GM12864 (cell line): ENCODE measurements at regions not wholly inside any gene's neighbourhood (a gene's known extent, or its start where the extent isn't known, plus 50 kb on each side); places are given as distances from the start of the nearest gene placed in this dataset.
"Not testable (repeated sequence)": the region's sequence is repeated elsewhere in the genome, so short reads cannot be mapped to it uniquely, and the experiment has no call there.

ENCODE experiments used
- DNase-seq: peaks from one replicate; pipeline ENCODE4 v3.0.0-alpha.2; 2011; ENCODE audit warnings: low read depth
- H3K4me3 ChIP-seq: 2 replicates; pipeline ENCODE4 v1.5.1; 2011; ENCODE audit warnings: mild to moderate bottlenecking, low read depth, low read length, control low read depth
- TF ChIP-seq, protein P1 (sequence below): IDR thresholded peaks from 2 replicates; pipeline ENCODE4 v1.5.1; 2011; ENCODE audit warnings: low read depth, mild to moderate bottlenecking, moderate library complexity, low read length, control low read depth, inconsistent platforms; ENCODE audit errors: missing control alignments

- TF ChIP-seq, protein P1, sequence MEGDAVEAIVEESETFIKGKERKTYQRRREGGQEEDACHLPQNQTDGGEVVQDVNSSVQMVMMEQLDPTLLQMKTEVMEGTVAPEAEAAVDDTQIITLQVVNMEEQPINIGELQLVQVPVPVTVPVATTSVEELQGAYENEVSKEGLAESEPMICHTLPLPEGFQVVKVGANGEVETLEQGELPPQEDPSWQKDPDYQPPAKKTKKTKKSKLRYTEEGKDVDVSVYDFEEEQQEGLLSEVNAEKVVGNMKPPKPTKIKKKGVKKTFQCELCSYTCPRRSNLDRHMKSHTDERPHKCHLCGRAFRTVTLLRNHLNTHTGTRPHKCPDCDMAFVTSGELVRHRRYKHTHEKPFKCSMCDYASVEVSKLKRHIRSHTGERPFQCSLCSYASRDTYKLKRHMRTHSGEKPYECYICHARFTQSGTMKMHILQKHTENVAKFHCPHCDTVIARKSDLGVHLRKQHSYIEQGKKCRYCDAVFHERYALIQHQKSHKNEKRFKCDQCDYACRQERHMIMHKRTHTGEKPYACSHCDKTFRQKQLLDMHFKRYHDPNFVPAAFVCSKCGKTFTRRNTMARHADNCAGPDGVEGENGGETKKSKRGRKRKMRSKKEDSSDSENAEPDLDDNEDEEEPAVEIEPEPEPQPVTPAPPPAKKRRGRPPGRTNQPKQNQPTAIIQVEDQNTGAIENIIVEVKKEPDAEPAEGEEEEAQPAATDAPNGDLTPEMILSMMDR: peak; percentile 22
- no peak for DNase-seq
- H3K4me3 ChIP-seq: no peak overlapping the region
Measured at GRCh38 chr18:59067873-59068272, 71.8 kb upstream of the SEC11C start.

DNA sequence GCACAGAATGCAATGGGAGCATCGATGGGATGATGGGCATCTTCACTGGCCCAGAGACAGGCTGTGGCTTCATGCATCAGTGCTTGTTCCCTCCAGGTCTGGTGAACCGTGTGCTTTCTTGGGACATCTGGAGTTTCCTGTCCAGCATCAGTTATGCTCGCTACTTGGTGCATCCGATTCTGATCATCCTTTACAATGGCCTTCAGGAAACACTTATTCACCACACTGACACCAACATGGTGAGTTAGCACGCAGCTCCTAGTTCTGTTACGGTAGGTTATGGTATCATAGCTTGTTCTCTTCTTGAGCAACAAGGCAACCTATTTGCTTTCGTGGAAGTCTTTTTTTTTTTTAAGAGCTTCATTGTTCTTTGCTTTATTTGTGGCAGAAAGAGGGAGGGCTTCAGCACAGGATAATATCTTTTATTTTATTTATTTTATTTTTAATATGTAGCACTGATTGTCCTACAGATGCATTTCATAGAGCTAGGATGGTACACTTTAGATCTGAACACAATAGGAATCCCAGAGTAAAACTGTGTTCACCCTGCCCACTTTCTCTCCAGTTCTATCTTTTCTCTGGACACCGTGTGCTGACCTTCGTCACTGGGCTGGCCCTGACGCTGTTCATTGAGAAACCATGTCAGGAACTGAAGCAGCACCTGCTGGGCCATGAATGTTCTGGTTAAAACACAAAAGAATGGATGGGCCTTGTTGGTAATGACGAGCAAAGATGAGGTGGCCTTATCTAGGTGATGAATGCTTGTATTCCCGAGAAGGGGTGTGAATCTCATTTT, 71.2 kb upstream of the SEC11C start:
- TF ChIP-seq, protein P1: no peak
- DNase-seq: no peak

DNA sequence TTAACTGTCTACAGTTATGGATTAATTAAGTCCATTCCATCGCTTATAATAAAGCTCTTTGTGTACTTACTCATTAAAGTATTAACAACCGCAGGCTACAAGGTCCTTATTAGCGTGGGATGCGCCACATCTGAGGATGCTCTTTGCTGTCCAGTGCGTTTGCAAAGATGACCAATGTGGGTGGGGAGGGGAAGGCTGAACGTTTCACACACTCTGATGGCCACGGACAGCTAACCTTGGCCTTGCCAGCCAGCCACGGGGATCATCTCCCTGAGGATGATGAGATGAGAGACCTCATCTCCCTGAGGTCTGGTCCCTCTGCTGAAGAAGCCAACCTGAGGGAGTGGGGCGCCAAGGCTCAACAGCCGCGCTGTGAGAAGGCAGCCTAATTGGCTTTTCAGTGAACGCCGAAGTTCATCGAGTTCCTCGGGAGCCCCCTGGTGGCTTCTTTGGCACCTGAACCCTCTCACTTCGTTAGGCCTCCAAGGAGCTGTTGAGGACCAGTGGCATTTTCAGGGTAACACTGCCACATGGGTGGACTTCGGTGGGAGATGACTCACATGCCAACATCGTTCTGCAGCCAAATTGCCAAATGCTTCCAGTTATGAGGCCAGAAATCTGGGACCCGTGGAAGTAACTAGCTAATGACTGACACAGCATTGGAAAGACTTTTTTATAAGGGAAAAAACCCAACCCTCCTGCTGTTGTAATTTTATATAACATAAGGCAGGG, 69.3 kb upstream of the SEC11C start:
- TF ChIP-seq, protein P1: peak; percentile 95
- DNase-seq: no peak

More for the DNA sequence above, 71.2 kb upstream of the SEC11C start:
- H3K4me3 ChIP-seq: no peak overlapping the region

DNA sequence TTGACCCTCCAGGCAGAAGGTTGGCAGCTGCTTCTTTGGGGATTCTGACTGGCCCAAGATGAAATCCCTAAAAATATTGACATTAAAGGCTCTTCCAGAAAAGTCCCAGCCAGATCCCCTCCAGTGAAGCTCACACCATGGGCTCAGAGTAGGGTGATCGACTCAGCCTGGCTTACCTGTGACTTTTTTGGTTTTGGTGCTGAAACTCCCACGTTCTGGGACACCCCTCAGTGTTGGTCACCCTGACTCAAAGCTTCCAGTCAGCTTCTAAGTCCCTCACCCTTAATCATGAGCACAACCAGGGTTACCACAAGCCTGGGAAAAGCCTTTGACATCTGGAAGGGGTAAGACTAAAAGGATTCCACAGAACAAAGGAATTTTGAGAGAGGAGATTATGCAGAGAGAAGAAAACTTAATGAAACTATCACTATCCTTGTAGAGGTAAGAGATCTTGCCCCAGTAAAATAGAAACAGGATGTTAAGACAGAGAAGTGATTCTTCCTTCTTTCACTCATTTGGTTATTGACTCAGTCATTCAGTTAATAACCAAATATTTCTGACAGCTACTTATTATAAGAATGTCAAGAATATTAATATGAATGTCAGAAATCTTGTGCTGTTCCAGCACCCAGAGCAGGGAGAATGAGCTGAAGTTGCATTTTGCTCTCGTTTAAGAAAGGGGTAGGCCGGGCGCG, 66.8 kb upstream of the SEC11C start:
- no peak for DNase-seq
- TF ChIP-seq, protein P1: no peak
- no peak overlapping the region for H3K4me3 ChIP-seq

More for the DNA sequence above, 69.3 kb upstream of the SEC11C start:
- no peak overlapping the region for H3K4me3 ChIP-seq

- no peak for DNase-seq
- H3K4me3 ChIP-seq: no peak overlapping the region
- TF ChIP-seq, protein P1: no peak
Measured at GRCh38 chr18:59075923-59076322, 63.8 kb upstream of the SEC11C start.

DNA sequence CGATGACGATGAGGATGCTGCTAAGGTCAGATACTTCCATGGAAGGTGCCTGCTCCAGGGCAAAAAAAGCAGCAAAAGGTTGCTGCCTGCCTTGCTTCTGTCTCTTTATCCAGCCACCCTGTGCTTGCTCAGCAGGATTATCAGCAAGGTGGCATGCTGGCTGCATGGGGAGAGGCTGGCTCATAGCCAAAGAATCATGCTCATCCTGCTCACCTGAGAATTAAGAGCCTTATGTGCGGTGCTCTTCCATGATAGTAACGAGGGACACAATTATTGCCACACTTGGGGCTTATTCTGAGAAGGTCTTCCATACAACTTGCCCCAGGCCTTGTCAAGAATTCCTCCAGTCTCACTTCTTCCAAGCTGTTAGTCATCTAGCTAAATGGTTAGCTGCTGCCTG, 60.4 kb upstream of the SEC11C start:
- no peak for DNase-seq
- TF ChIP-seq, protein P1: no peak

DNA sequence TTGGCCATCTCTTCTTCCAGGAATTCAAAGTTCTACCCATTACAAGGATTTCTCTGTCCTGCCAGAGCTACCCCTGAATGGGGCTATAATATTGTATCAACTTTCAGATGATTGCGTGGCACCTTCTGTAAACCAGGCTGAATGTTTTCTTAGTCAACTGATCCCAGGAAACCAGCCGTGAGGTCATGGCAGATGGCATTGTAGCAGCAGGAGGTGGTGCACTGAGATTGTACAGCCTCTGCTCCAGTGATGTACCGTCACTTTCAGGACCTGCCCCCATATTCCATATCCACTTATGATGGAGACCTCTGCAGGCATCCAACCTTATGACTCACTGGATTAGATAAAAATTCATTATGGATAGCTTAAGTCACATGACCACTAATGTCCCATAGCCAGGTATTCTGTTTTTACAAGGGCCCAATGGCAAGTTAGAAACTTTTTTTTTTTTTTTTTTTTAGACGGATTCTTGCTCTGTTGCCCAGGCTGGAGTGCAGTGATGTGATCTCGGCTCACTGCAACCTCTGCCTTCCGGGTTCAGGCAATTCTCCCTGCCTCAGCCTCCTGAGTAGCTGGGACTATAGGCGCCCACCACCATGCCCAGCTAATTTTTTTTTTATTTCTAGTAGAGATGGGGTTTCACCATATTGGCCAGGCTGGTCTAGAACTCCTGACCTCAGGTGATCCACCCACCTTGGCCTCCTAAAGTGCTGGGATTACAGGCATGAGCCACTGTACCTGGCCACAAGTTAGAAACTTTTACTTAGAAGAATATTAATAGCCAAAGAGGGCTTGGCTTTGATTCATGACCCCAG, 59.8 kb upstream of the SEC11C start:
- not testable (repeated sequence) for H3K4me3 ChIP-seq, DNase-seq

More for the DNA sequence above, 60.4 kb upstream of the SEC11C start:
- no peak overlapping the region for H3K4me3 ChIP-seq
